ENCODE measurements at regions not wholly inside any gene's neighbourhood (a gene's known extent, or its start where the extent isn't known, plus 50 kb on each side); places are given as distances from the start of the nearest gene placed in this dataset.

GRCh38 chr17:65434878-65435277 lies 126.6 kb downstream of the AXIN2 start:
- ATAC-seq: no peak
- 94 to 100% methylated on average over 1 to 2 of the region's 2 CpGs for WGBS, 2 donors (ENCODE audit: low coverage in 1 of 2)
- peaks cover 0 to 9% (median 0%) of the 10 kb centered on the region in 3 donors for H3K9me3 ChIP-seq
- H3K27me3 ChIP-seq: peaks cover 13% of the 10 kb centered on the region
- H3K4me3 ChIP-seq: no peak overlapping the region
- no peaks in the 10 kb centered on the region for H3K36me3 ChIP-seq
- peaks cover 0 to 3% (median 0%) of the 10 kb centered on the region in 3 donors for H3K4me1 ChIP-seq
- TF ChIP-seq EP300 (IDR thresholded peaks at IDR 0.05): no peak
- TF ChIP-seq POLR2A (IDR thresholded peaks at IDR 0.05): no peak
- TF ChIP-seq, protein P1, sequence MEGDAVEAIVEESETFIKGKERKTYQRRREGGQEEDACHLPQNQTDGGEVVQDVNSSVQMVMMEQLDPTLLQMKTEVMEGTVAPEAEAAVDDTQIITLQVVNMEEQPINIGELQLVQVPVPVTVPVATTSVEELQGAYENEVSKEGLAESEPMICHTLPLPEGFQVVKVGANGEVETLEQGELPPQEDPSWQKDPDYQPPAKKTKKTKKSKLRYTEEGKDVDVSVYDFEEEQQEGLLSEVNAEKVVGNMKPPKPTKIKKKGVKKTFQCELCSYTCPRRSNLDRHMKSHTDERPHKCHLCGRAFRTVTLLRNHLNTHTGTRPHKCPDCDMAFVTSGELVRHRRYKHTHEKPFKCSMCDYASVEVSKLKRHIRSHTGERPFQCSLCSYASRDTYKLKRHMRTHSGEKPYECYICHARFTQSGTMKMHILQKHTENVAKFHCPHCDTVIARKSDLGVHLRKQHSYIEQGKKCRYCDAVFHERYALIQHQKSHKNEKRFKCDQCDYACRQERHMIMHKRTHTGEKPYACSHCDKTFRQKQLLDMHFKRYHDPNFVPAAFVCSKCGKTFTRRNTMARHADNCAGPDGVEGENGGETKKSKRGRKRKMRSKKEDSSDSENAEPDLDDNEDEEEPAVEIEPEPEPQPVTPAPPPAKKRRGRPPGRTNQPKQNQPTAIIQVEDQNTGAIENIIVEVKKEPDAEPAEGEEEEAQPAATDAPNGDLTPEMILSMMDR (IDR thresholded peaks at IDR 0.05): no peak
- no peak for TF ChIP-seq POLR2AphosphoS5 (IDR thresholded peaks at IDR 0.05)
- no peak overlapping the region for H3K27ac ChIP-seq

DNA sequence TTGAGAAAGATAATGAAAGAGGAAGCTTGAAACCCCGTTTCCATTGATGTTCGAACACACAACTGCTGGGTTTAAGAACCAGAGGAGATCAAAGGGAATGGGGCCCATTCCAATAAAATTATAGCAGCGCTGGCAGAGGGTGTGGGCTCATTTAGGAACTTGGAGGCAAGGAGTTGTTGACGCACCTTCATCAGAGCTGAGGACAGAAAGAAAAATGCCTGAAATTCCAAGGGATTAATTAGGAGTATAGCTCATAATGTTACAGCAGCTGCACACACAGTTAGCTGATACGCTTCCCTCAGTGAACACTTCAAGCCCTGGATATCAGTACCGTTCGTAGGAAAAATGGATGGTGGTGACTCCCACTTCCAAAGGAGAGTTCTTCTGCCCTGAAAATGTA lies 127.2 kb downstream of the AXIN2 start:
- no peaks in the 10 kb centered on the region for H3K36me3 ChIP-seq
- H3K27me3 ChIP-seq: peaks cover 13% of the 10 kb centered on the region
- WGBS, 2 donors (ENCODE audit: low coverage in 1 of 2): 62 to 78% methylated on average over 6 of the region's 7 CpGs
- H3K4me1 ChIP-seq: peaks cover 0 to 3% (median 0%) of the 10 kb centered on the region in 3 donors
- H3K4me3 ChIP-seq: no peak overlapping the region
- ATAC-seq: no peak
- peaks cover 0 to 9% (median 0%) of the 10 kb centered on the region in 3 donors for H3K9me3 ChIP-seq
- no peak overlapping the region for H3K27ac ChIP-seq
- TF ChIP-seq POLR2AphosphoS5 (IDR thresholded peaks at IDR 0.05) (no peak), EP300 (IDR thresholded peaks at IDR 0.05) (no peak), POLR2A (IDR thresholded peaks at IDR 0.05) (no peak)
- TF ChIP-seq, protein P1 (IDR thresholded peaks at IDR 0.05): no peak

DNA sequence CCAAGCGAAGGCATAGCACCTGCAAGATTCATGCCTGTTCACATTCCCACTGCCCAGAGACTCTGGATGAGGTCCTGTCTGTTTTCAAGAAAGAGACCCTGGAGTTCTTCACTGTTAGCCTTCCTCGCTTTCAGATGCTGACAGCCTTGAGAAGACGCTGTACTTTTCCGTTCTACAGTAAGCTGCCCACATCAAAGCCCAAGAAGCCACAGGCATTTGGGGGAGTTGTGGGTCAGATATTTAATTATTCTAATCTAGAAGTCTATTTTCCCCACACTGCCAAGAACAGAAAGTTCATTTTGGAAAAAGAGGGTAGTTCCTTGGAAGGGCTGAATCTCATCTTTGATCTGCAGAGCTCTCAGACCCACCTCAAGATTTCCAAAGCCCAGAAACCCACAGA lies 127.9 kb downstream of the AXIN2 start:
- peaks cover 0 to 9% (median 0%) of the 10 kb centered on the region in 3 donors for H3K9me3 ChIP-seq
- H3K27me3 ChIP-seq: peaks cover 9% of the 10 kb centered on the region
- peaks cover 0 to 3% (median 0%) of the 10 kb centered on the region in 3 donors for H3K4me1 ChIP-seq
- TF ChIP-seq POLR2A (IDR thresholded peaks at IDR 0.05) (no peak), POLR2AphosphoS5 (IDR thresholded peaks at IDR 0.05) (no peak), EP300 (IDR thresholded peaks at IDR 0.05) (no peak)
- TF ChIP-seq, protein P1 (IDR thresholded peaks at IDR 0.05): no peak
- no peaks in the 10 kb centered on the region for H3K36me3 ChIP-seq
- no peak overlapping the region for H3K27ac ChIP-seq
- H3K4me3 ChIP-seq: no peak overlapping the region
- no peak for ATAC-seq
- WGBS, 2 donors (ENCODE audit: low coverage in 1 of 2): 80% methylated on average over 4 of the region's 4 CpGs; no CpG with 5 or more reads in 1 of the 2 donors

DNA sequence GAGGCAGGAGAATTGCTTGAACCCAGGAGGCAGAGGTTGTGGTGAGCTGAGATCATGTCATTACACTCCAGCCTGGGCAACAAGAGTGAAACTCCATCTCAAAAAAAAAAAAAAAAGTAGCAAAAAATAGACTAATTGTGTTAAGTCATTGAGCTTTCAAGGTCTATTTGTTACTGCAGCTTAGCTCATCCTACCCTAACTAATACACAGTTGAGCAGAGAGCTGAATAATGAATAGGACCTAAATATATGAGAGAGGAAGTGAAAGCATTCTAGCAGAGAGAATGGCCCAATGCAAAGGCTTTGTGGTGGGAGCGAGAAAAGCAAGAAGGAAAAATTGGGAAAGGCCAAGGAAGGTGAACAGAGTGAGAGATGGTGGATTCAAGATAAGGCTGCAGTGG lies 128.3 kb downstream of the AXIN2 start:
- H3K27me3 ChIP-seq: peaks cover 7% of the 10 kb centered on the region
- 100% methylated on average over 1 of the region's 1 CpG for WGBS, 2 donors (ENCODE audit: low coverage in 1 of 2)
- ATAC-seq: no peak
- H3K9me3 ChIP-seq: peaks cover 0 to 9% (median 0%) of the 10 kb centered on the region in 3 donors
- no peak overlapping the region for H3K4me3 ChIP-seq
- H3K4me1 ChIP-seq: peaks cover 0 to 3% (median 0%) of the 10 kb centered on the region in 3 donors
- H3K27ac ChIP-seq: no peak overlapping the region
- TF ChIP-seq, protein P1 (IDR thresholded peaks at IDR 0.05): no peak
- TF ChIP-seq POLR2A (IDR thresholded peaks at IDR 0.05) (no peak), POLR2AphosphoS5 (IDR thresholded peaks at IDR 0.05) (no peak), EP300 (IDR thresholded peaks at IDR 0.05) (no peak)
- no peaks in the 10 kb centered on the region for H3K36me3 ChIP-seq

- H3K9me3 ChIP-seq: peaks cover 0 to 9% (median 0%) of the 10 kb centered on the region in 3 donors
- WGBS, 2 donors (ENCODE audit: low coverage in 1 of 2): 64 to 88% methylated on average over 5 of the region's 7 CpGs
Observed at GRCh38 chr17:65431116-65431515, 130.3 kb downstream of the AXIN2 start.

More at GRCh38 chr17:65431116-65431515, 130.3 kb downstream of the AXIN2 start:
- Histone ChIP-seq H3K36me3 (no peaks in the 10 kb centered on the region), H3K4me3 (no peak overlapping the region), H3K27ac (peak overlapping the region in 2 of 4 donors; percentile 38 to 62), H3K27me3 (peaks cover 4% of the 10 kb centered on the region), H3K4me1 (peaks cover 0 to 3% (median 0%) of the 10 kb centered on the region in 3 donors)
- TF ChIP-seq, protein P1 (IDR thresholded peaks at IDR 0.05): no peak
- no peak for ATAC-seq
